ENCODE measurements at regions not wholly inside any gene's neighbourhood (a gene's known extent, or its start where the extent isn't known, plus 50 kb on each side); places are given as distances from the start of the nearest gene placed in this dataset.

DNA sequence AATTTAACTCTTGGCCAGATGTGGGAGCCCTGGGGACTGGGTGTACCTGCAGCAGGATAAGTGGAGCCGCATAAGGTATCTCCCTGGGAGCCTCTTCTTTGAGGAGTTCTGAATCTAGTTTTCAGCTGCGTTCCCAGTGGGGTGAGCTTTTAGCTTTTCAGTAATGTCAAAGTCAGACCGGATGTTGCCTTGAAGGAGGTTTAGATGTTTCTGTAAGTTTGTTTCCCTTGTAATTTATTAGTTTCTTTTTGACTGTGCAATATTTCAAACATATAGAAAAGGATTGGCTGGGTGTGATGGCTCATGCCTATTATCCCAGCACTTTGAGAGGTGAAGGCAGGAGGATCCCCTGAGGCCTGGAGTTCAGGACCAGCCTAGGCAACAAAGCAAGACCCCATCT, 98.6 kb upstream of the EEF2KMT start:
- TF ChIP-seq CTBP1 (IDR thresholded peaks at IDR 0.05; ENCODE audit: borderline replicate concordance) (no peak), BHLHE40 (IDR thresholded peaks at IDR 0.05; ENCODE audit: borderline replicate concordance) (no peak), TARDBP (IDR thresholded peaks at IDR 0.05) (no peak), ELF4 (IDR thresholded peaks at IDR 0.05) (no peak), SUZ12 (IDR thresholded peaks at IDR 0.05) (no peak), LEF1 (IDR thresholded peaks at IDR 0.05; ENCODE audit: borderline replicate concordance) (no peak), HDGF (IDR thresholded peaks at IDR 0.05; ENCODE audit: borderline replicate concordance) (no peak), SP1 (IDR thresholded peaks at IDR 0.05) (no peak)
- TF ChIP-seq, protein P1, sequence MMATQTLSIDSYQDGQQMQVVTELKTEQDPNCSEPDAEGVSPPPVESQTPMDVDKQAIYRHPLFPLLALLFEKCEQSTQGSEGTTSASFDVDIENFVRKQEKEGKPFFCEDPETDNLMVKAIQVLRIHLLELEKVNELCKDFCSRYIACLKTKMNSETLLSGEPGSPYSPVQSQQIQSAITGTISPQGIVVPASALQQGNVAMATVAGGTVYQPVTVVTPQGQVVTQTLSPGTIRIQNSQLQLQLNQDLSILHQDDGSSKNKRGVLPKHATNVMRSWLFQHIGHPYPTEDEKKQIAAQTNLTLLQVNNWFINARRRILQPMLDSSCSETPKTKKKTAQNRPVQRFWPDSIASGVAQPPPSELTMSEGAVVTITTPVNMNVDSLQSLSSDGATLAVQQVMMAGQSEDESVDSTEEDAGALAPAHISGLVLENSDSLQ (IDR thresholded peaks at IDR 0.05) = no peak
